Subcutaneous abdominal adipose tissue (tissue), 5 donors: ENCODE measurements at regions not wholly inside any gene's neighbourhood (a gene's known extent, or its start where the extent isn't known, plus 50 kb on each side); places are given as distances from the start of the nearest gene placed in this dataset.

Source experiments
- H3K27ac ChIP-seq: one replicate; pipeline ENCODE4 v1.7.0; 2013; ENCODE audit warnings: low read depth, mild to moderate bottlenecking, inconsistent platforms, low read length, moderate library complexity
- H3K27me3 ChIP-seq, 5 donors: one replicate each; pipeline ENCODE4 v1.7.0; 2013; ENCODE audit warnings: low read length in 5 of 5, inconsistent platforms in 1 of 5; ENCODE audit not compliant: control insufficient read depth in 5 of 5, insufficient read depth in 4 of 5
- H3K36me3 ChIP-seq, 5 donors: one replicate each; pipeline ENCODE4 v1.7.0; 2013; ENCODE audit warnings: low read length in 5 of 5; ENCODE audit not compliant: control insufficient read depth in 5 of 5, insufficient read depth in 5 of 5
- H3K4me1 ChIP-seq, 5 donors: one replicate each; pipeline ENCODE4 v1.7.0; 2013; ENCODE audit warnings: low read length in 5 of 5, mild to moderate bottlenecking in 3 of 5, moderate library complexity in 1 of 5; ENCODE audit not compliant: control insufficient read depth in 5 of 5, insufficient read depth in 5 of 5
- H3K4me3 ChIP-seq, 5 donors: one replicate each; pipeline ENCODE4 v1.7.0; 2013; ENCODE audit warnings: low read length in 5 of 5, low read depth in 1 of 5
- H3K9ac ChIP-seq, 5 donors: one replicate each; pipeline ENCODE4 v1.7.0; 2013; ENCODE audit warnings: low read length in 5 of 5, mild to moderate bottlenecking in 4 of 5, moderate library complexity in 3 of 5
- H3K9me3 ChIP-seq, 5 donors: one replicate each; pipeline ENCODE4 v1.7.0; 2013; ENCODE audit warnings: low read length in 5 of 5; ENCODE audit not compliant: control insufficient read depth in 5 of 5
- donor health status: healthy.
- donor health status: healthy.
- donor health status: healthy.
- donor health status: healthy.
- donor health status: healthy.

DNA sequence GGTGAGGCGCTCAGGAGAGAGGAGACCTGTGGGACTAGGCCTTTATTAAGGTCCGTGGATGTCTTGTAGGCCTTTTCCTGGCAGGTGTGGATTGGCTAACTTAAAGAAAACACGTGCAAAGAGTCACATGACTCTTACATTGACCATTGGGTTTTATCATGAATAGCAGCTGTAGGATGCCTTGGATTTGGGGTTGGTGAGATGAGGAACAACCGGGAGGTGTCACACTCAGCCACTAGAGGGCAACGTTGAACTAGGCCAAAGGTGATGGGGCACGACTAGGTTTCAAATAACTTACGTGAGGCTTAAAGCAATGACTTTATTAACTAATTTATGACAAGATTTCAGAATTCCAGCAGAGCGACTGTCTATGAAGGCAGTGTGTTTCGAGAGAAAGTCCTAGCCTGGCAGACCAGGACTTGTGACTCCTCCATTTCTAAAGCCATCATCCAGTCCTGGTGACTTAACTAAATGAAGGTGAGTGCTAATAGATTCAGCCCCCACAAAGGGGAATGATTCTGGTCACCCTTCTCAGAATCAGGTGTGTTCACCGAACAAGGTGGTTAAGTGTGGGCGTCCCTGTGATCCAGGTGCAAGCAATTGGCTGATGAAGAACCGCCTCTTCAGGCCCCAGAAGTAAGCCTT, 345.6 kb downstream of the MCTP2 start:
- H3K9me3 ChIP-seq = no peaks in the 10 kb centered on the region
- H3K27me3 ChIP-seq = peaks cover 0 to 2% (median 0%) of the 10 kb centered on the region in 5 donors
- no peak overlapping the region for H3K27ac ChIP-seq
- peaks cover 0 to 4% (median 0%) of the 10 kb centered on the region in 5 donors for H3K4me1 ChIP-seq
- no peak overlapping the region for H3K4me3 ChIP-seq
- H3K36me3 ChIP-seq = no peaks in the 10 kb centered on the region
- H3K9ac ChIP-seq = no peak overlapping the region

DNA sequence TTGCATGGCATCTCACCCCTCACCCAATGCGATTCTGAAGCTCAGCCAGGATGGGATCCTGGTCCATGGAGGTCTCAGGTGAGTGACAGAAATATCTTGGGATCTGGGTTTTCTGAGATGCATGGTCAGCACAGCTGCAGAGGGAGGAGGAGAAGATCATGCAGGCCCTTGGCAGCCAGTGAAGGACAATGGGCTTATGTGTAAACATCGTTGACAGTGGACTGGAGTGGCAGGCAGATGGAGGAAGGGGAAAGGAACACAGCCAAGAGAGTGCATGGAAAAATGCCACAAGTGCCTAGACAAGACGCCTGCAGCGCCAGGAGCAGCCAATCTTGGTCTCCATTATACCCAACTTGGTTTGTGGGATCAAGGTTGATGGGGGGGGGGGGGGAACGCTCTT, 347.9 kb downstream of the MCTP2 start:
- no peak overlapping the region for H3K4me3 ChIP-seq
- H3K36me3 ChIP-seq = no peaks in the 10 kb centered on the region
- no peaks in the 10 kb centered on the region for H3K9me3 ChIP-seq
- H3K4me1 ChIP-seq = peaks cover 0 to 4% (median 0%) of the 10 kb centered on the region in 5 donors
- no peak overlapping the region for H3K27ac ChIP-seq
- peaks cover 0 to 2% (median 0%) of the 10 kb centered on the region in 5 donors for H3K27me3 ChIP-seq
- H3K9ac ChIP-seq = no peak overlapping the region

DNA sequence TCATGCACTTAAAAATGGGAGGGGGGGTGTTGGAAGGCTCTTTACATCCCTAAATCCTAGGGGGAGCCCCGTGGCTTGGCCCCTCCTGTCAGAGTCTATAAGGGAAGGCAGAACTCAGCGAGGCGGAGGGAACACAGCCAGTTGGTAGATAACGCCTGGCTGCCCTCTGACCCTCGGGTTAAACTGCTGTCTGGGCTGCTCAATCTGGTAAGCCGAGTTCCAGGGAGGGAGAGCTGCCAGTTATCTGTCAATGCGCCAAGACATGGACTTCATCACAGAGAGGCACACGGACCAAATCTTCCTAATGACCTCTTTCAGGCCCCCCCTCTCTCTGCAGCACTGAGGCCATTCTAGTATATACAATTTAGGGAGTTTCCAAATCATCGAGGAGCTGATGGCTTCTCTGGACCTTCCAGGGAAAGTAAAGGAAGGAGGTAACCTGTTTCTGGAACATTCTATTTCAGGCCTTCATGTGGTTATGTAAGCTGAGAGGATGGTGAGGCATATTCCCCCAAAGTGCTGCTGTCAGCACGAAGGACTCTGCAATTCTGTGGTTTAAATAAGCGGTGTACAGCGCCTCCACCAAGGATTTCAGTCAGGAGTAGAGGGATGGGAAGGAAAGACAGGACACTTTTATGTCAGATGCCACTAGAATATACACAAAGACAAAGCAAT, 349.0 kb downstream of the MCTP2 start:
- H3K27me3 ChIP-seq = peaks cover 0 to 2% (median 0%) of the 10 kb centered on the region in 5 donors
- no peak overlapping the region for H3K4me3 ChIP-seq

DNA sequence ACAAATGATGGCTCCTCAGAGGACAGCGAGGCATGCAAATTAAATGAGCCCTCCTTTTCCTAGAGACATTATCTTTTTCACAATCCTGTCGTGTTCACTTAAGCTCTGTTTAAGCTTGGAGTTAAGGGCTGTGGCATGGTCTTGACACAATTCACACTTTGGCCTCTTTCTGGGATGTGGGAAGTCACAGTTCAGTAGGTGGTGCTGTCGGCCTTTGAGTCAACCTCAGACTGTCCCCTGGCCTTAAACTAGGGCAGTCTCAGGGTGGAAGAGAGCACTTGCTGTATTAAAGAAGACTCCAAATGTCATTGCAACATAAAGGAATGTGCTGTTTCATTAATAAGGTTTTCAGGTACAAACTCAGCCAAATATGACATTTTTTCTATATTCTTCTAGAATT, 351.0 kb downstream of the MCTP2 start:
- Histone ChIP-seq H3K27me3 (peaks cover 0 to 9% (median 0%) of the 10 kb centered on the region in 5 donors), H3K9me3 (no peaks in the 10 kb centered on the region)

More for the DNA sequence above, 349.0 kb downstream of the MCTP2 start:
- Histone ChIP-seq H3K9ac (no peak overlapping the region), H3K9me3 (no peaks in the 10 kb centered on the region), H3K36me3 (no peaks in the 10 kb centered on the region), H3K4me1 (peaks cover 0 to 13% (median 3%) of the 10 kb centered on the region in 5 donors), H3K27ac (no peak overlapping the region)

DNA sequence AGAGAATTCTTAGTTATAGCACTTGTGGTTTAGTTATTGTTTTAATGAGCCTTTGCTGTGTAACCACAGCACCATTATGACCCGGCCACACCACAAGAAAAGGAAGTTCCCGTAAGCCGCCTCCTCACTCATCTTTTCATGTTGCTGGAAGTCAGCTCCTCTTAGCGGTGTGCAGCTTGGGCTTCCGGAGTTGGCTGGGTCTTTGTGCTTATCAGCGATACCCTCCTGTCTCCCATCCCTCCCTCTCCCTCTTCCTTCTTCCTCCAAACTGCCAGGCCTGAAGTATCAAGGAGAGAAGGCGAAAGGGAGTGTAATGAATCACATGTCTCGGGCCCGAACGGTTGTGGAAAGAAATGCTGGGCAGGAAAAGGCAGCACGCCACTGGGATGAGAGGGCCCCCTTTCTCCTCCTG, 353.5 kb downstream of the MCTP2 start:
- no peaks in the 10 kb centered on the region for H3K36me3 ChIP-seq
- peaks cover 0 to 7% (median 0%) of the 10 kb centered on the region in 5 donors for H3K27me3 ChIP-seq
- H3K9me3 ChIP-seq = no peaks in the 10 kb centered on the region
- peak overlapping the region in 1 of 5 donors; percentile 2 for H3K4me3 ChIP-seq
- no peak overlapping the region for H3K27ac ChIP-seq
- H3K4me1 ChIP-seq = peaks cover 0 to 13% (median 3%) of the 10 kb centered on the region in 5 donors
- H3K9ac ChIP-seq = no peak overlapping the region

More for the DNA sequence above, 351.0 kb downstream of the MCTP2 start:
- Histone ChIP-seq H3K27ac (no peak overlapping the region), H3K36me3 (no peaks in the 10 kb centered on the region), H3K4me1 (peaks cover 0 to 13% (median 3%) of the 10 kb centered on the region in 5 donors), H3K4me3 (no peak overlapping the region), H3K9ac (no peak overlapping the region)

DNA sequence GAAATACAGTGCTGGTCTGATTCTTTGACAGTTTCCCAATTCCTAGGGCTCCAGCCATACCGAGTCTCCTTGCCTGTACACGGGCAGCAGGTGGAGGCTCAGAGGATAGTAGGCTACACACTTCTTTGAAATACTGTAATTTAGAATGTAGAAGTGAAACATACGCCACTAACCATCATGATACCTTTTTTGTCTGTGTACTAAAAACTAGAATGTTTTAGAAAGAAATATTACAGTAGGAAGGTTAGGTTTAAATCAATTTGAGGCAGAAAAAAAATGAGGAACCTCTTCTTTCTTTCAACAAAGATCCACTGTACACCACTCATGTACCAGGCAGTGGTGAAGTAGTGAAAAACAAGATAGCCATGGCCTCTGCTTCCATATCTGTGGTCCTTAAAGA, 354.7 kb downstream of the MCTP2 start:
- no peak overlapping the region for H3K9ac ChIP-seq
- H3K27me3 ChIP-seq = peaks cover 0 to 15% (median 0%) of the 10 kb centered on the region in 5 donors
- no peaks in the 10 kb centered on the region for H3K9me3 ChIP-seq
- H3K36me3 ChIP-seq = no peaks in the 10 kb centered on the region
- H3K27ac ChIP-seq = no peak overlapping the region
- H3K4me1 ChIP-seq = peaks cover 0 to 12% (median 3%) of the 10 kb centered on the region in 5 donors
- no peak overlapping the region for H3K4me3 ChIP-seq

DNA sequence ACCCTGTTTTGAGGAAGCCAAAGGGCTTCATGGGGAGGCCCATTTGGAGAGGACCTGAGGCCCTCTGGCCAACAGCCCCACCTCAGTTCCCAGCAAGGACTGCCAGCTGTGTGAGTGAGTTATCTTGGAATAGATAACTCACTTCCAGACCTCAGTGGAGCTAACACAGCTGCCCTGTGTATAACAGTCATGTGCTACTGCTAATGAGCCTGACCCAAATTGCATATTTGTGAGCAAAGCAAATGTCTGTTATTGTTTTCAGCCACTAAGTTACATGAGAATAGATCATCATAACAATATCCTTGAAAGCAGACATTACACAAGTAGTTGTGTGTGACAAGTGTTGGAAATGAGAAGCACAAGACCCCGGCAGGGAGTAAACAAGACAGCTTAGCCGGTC, 355.8 kb downstream of the MCTP2 start:
- H3K9ac ChIP-seq = no peak overlapping the region
- no peak overlapping the region for H3K4me3 ChIP-seq
- no peaks in the 10 kb centered on the region for H3K9me3 ChIP-seq
- peaks cover 0 to 12% (median 3%) of the 10 kb centered on the region in 5 donors for H3K4me1 ChIP-seq
- H3K36me3 ChIP-seq = no peaks in the 10 kb centered on the region
- H3K27me3 ChIP-seq = peaks cover 0 to 15% (median 0%) of the 10 kb centered on the region in 5 donors
- H3K27ac ChIP-seq = no peak overlapping the region

DNA sequence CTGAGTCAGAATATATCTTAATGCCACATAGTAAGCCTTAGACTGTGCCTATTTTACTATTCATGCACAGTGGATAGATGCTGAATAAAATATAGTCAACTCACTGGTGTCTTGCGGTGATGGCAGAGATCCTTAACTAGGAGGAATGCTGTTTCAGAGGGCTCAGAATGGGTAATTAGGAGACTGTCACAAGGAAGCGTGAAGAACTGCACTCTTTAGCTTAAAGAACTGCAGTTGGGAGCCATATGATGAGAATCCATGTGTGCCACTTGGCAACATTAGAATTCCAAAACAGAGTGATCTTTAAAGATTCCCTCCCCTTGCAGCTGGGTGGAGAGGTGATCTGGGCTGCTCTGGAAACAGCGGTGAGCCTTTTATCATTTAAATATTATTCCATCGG, 357.6 kb downstream of the MCTP2 start:
- Histone ChIP-seq H3K4me3 (no peak overlapping the region), H3K27ac (no peak overlapping the region), H3K36me3 (no peaks in the 10 kb centered on the region), H3K9me3 (peaks cover 0 to 5% (median 0%) of the 10 kb centered on the region in 5 donors), H3K9ac (no peak overlapping the region), H3K4me1 (peaks cover 0 to 12% (median 3%) of the 10 kb centered on the region in 5 donors), H3K27me3 (peaks cover 0 to 15% (median 0%) of the 10 kb centered on the region in 5 donors)

DNA sequence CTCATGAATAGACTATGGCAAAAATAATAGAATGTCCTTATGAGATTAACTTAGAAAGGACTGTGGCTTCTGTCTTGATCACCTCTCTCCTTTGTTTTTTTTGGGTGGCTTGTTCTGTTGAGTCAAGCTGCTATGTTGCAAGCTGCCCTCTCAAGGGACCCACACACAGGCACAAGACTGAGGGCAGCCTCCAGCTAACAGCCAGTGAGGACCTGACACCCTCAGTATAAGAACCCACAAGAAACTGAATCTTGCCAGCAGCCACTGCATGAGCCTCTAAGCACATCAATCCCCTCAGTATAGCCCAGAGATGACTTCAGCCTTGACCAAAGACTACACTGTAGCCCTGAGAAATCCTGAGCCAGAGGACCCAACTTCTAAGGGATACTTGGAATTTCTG, 361.1 kb downstream of the MCTP2 start:
- H3K27ac ChIP-seq = no peak overlapping the region
- H3K4me1 ChIP-seq = no peaks in the 10 kb centered on the region
- no peak overlapping the region for H3K9ac ChIP-seq
- H3K4me3 ChIP-seq = no peak overlapping the region
- H3K9me3 ChIP-seq = peaks cover 0 to 5% (median 0%) of the 10 kb centered on the region in 5 donors
- no peaks in the 10 kb centered on the region for H3K36me3 ChIP-seq
- peaks cover 0 to 8% (median 0%) of the 10 kb centered on the region in 5 donors for H3K27me3 ChIP-seq

DNA sequence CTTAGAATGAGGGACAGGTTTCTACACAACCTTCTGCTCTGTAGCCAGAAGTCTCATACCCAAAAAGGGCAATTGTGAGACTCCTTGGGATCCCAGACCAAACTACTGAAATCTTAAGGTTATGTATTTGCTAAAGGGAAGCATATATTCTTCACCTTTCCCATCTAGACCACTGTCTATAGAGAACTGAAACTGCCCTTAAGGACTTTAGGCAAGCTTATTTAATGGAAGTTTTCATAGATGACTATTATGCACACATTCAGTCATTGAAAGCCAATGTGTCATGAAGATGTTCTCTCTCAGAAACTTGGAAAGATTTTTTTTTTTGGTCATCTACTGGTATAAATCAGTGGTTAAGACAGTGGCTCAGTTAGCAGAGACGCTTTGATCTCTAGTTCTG, 365.3 kb downstream of the MCTP2 start:
- H3K9ac ChIP-seq = no peak overlapping the region
- H3K36me3 ChIP-seq = no peaks in the 10 kb centered on the region
- no peaks in the 10 kb centered on the region for H3K4me1 ChIP-seq
- no peak overlapping the region for H3K4me3 ChIP-seq
- no peak overlapping the region for H3K27ac ChIP-seq
- H3K27me3 ChIP-seq = peaks cover 0 to 4% (median 3%) of the 10 kb centered on the region in 5 donors
- peaks cover 0 to 5% (median 0%) of the 10 kb centered on the region in 5 donors for H3K9me3 ChIP-seq
